ENCODE measurements at regions not wholly inside any gene's neighbourhood (a gene's known extent, or its start where the extent isn't known, plus 50 kb on each side); places are given as distances from the start of the nearest gene placed in this dataset.
"Not testable (repeated sequence)": the region's sequence is repeated elsewhere in the genome, so short reads cannot be mapped to it uniquely, and the experiment has no call there.

GRCh38 chr2:180709392-180710145 is 270.8 kb upstream of the UBE2E3 start:
- DNase-seq (ENCODE audit: low spot score), result no peak
- in situ Hi-C loops (cut with HindIII; ENCODE audit: low sequenced_read_pairs), result no loop called here

DNA sequence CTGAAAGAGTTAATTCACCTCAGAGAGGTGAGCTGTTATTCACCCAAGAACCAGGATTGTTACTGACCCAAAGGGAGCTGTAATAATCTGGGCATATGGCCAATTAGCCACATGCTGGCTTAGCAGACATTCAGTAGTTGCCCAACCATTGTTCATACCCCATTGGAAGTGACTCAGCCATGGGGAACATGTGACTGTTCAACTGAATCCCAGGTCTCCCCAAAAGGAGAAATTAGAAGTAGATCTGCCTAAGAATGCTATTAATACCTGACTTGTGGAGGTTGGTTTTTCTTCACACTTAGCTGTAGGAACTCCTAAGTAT is 272.6 kb upstream of the UBE2E3 start:
- in situ Hi-C loops (cut with HindIII; ENCODE audit: low sequenced_read_pairs), result no loop called here
- DNase-seq (ENCODE audit: low spot score), result peak; percentile 13

GRCh38 chr2:180707175-180707883 is 273.1 kb upstream of the UBE2E3 start:
- DNase-seq (ENCODE audit: low spot score), result no peak
- in situ Hi-C loops (cut with HindIII; ENCODE audit: low sequenced_read_pairs), result no loop called here

- DNase-seq (ENCODE audit: low spot score), result no peak
- in situ Hi-C loops (cut with HindIII; ENCODE audit: low sequenced_read_pairs), result no loop called here
Measured at GRCh38 chr2:180706694-180707093, 273.7 kb upstream of the UBE2E3 start.

DNA sequence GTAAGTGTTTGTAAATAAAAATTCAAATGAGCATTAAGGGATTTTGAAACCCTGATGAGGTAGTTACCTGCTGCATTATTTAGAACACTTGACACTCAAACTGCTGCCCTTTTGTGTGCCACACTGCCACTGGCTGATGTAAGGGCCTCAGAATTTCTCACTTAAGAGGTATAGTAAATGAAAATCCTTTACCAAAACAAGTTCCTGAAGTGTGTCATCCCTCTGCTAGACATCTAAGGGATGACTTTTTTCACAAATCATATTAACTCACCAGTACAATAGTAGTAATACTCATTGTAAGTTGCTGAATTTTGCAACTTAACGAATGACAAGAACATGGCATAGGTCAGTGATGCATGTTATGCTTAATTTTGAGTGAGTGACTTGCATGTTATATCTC is 274.9 kb upstream of the UBE2E3 start:
- in situ Hi-C loops (cut with HindIII; ENCODE audit: low sequenced_read_pairs), result no loop called here
- DNase-seq (ENCODE audit: low spot score), result no peak

DNA sequence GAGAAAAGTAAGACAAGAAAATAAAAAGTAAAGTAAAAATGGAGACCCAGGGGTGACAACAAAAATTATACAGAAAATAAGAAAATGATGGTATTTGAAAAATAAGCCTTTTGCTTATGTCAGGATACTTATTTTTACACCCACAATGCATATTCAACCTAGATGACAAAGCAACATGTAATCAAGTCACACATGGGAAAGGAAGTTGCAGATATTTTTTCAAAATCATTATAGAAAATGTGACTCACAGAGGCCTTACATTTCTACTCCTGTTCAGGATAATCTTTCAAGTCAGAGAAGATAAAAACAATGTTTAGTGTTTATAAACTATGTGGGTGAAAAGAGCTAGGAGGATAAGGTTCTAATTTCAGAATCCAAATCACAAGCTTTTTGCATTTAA is 275.3 kb upstream of the UBE2E3 start:
- no peak for DNase-seq (ENCODE audit: low spot score)
- in situ Hi-C loops (cut with HindIII; ENCODE audit: low sequenced_read_pairs), result no loop called here

- in situ Hi-C loops (cut with HindIII; ENCODE audit: low sequenced_read_pairs), result no loop called here
- DNase-seq (ENCODE audit: low spot score), result no peak
Measured at GRCh38 chr2:180699657-180700361, 280.6 kb upstream of the UBE2E3 start.

GRCh38 chr2:180698668-180699067 is 281.7 kb upstream of the UBE2E3 start:
- DNase-seq (ENCODE audit: low spot score), result no peak
- in situ Hi-C loops (cut with HindIII; ENCODE audit: low sequenced_read_pairs), result no loop called here

DNA sequence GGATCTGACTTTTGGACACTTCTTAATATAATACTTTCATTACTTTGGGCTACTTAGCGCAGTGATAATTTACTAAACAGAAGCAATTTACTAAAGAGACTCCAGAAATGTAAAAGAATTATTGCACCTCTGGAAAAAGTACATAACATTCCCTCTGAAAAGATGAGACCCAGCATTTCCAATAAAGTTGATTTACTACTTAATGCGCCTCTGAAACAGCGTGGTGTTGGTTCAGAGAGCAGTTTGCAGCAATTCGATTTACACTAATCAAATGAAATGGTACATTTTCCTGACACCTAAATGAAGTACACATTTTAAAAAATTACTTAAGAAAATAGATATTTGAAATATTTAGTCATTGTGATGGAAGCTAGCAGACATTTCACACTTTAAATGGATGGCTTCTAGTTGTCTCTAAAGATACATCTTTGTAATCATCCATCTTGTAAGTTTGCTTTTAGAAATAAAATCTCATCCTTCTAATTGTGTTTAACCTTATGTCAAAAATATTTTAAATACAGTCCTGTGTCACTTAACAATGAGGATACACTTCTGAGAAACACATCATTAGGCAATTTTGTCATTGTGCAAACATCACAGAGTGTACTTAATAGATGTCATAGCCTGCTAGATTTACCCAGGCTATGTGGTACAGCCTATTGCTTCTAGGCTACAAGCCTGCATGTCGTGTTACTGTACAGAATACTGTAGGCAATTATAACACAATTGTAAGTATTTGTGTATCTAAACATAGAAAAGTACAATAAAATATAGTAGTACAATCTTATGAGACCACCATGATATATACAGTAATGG is 284.6 kb upstream of the UBE2E3 start:
- in situ Hi-C loops (cut with HindIII; ENCODE audit: low sequenced_read_pairs), result no loop called here
- no peak for DNase-seq (ENCODE audit: low spot score)

DNA sequence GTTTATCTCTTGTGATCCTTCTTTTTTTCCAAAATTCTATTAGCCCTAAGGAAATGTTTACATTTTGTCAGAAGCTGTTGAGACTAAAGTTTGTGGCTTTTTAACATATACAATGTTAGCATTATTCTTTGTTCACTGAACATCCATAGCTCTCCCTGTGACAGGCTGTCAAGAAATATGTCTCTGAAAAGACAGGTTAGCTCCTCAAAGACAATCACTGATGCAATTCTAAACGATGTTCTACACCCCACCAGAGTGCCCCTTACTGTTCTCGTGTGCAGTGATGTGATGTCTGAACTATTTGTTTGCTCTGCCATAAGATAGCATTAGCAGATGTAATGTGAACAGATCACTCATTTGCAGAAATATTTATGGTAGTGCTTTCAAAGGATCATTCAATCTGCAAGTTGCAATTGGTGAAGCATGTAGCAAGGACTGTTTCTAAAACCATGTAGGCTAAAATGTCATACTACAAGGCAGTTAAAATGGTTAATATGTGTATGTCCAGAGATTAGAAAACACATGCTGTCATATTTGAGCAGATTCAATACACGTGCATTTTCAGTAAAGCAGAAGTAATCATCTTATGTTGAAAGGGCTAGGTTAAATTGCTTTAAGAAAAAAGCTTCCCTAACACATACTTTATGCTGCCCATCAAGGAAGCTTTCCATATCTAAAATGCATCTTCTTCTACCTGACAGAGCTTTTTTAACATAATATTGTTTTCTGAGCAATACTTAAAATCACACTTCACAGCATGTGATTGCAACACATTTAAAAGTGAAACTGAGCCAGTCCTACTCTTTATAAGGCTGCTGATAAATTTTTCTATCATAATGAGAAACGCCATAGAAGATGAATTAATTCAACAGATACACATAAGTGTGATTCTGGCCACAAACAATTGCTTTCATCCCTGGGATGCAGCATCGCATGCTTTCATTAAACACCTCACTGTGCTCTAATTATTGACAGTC is 285.7 kb upstream of the UBE2E3 start:
- in situ Hi-C loops (cut with HindIII; ENCODE audit: low sequenced_read_pairs), result no loop called here
- DNase-seq (ENCODE audit: low spot score), result no peak

GRCh38 chr2:180692322-180692721 is 288.1 kb upstream of the UBE2E3 start:
- in situ Hi-C loops (cut with HindIII; ENCODE audit: low sequenced_read_pairs), result no loop called here
- DNase-seq (ENCODE audit: low spot score), result no peak

GRCh38 chr2:180691855-180692223 is 288.6 kb upstream of the UBE2E3 start:
- in situ Hi-C loops (cut with HindIII; ENCODE audit: low sequenced_read_pairs); DNase-seq (ENCODE audit: low spot score): not testable (repeated sequence)

GRCh38 chr2:180691186-180691854 is 289.1 kb upstream of the UBE2E3 start:
- DNase-seq (ENCODE audit: low spot score); in situ Hi-C loops (cut with HindIII; ENCODE audit: low sequenced_read_pairs): not testable (repeated sequence)

- in situ Hi-C loops (cut with HindIII; ENCODE audit: low sequenced_read_pairs), result no loop called here
Measured at GRCh38 chr2:180690611-180691010, 289.8 kb upstream of the UBE2E3 start.

DNA sequence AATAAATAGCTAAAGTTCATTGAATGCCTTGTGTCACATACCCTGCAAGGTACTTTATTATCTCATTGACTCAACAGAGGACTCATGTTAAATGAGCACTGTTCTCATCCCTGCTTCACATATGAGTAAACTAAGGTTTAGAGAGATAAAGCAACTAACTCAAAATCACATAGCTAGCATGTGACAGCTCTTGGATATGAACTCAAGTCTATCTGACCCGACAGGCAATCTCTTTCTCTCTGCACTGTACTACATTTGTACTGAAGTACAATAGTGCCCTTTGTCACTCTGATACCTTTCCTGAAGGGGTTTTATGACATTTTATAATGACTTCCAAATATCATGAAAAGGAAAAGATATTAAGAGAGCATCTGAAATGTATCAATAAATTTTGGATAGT is 297.5 kb upstream of the UBE2E3 start:
- no peak for DNase-seq (ENCODE audit: low spot score)
- in situ Hi-C loops (cut with HindIII; ENCODE audit: low sequenced_read_pairs), result no loop called here

More at GRCh38 chr2:180690611-180691010, 289.8 kb upstream of the UBE2E3 start:
- DNase-seq (ENCODE audit: low spot score), result no peak

- in situ Hi-C loops (cut with HindIII; ENCODE audit: low sequenced_read_pairs), result no loop called here
- peak; percentile 50 for DNase-seq (ENCODE audit: low spot score)
Measured at GRCh38 chr2:180679693-180680092, 300.7 kb upstream of the UBE2E3 start.

GRCh38 chr2:180678625-180678972 is 301.8 kb upstream of the UBE2E3 start:
- DNase-seq (ENCODE audit: low spot score), result no peak
- in situ Hi-C loops (cut with HindIII; ENCODE audit: low sequenced_read_pairs), result no loop called here

Measured in G401 (cell line).